Kidney (tissue), 13 donors: ENCODE measurements at regions not wholly inside any gene's neighbourhood (a gene's known extent, or its start where the extent isn't known, plus 50 kb on each side); places are given as distances from the start of the nearest gene placed in this dataset.

Experiments used
- DNase-seq, 5 donors: peaks; one replicate each; pipeline ENCODE4 v3.0.0-alpha.2; 2013 to 2020
- FAIRE-seq: peaks from 2 replicates; lab custom pipeline; 2012; peaks lifted over from hg19 to GRCh38; lab: Jason Lieb, UNC
- H3K27ac ChIP-seq, 2 donors: one replicate each; pipeline ENCODE4 v1.7.0; 2013; ENCODE audit warnings: low read depth in 2 of 2, low read length in 2 of 2, inconsistent platforms in 1 of 2
- H3K27me3 ChIP-seq: one replicate; pipeline ENCODE4 v1.7.1; 2013; ENCODE audit warnings: low read length, inconsistent platforms; ENCODE audit not compliant: control insufficient read depth, insufficient read depth
- H3K36me3 ChIP-seq, 3 donors: one replicate each; pipeline versions ENCODE4 v1.7.0 to v1.7.1; 2013; ENCODE audit warnings: low read length in 3 of 3, control low read depth in 1 of 3, inconsistent platforms in 1 of 3; ENCODE audit not compliant: insufficient read depth in 3 of 3, control insufficient read depth in 2 of 3
- H3K4me1 ChIP-seq, 3 donors: one replicate each; pipeline versions ENCODE4 v1.7.0 to v1.7.1; 2013; ENCODE audit warnings: low read length in 3 of 3, inconsistent platforms in 1 of 3, low read depth in 1 of 3; ENCODE audit not compliant: control insufficient read depth in 2 of 3, insufficient read depth in 2 of 3
- H3K4me3 ChIP-seq, 3 donors: one replicate each; pipeline versions ENCODE4 v1.7.0 to v1.8.1; 2013; ENCODE audit warnings: low read length in 3 of 3, control low read depth in 1 of 3, inconsistent platforms in 1 of 3
- H3K9ac ChIP-seq, 3 donors: one replicate each; pipeline versions ENCODE4 v1.7.0 to v1.7.1; 2013; ENCODE audit warnings: low read length in 3 of 3, control low read depth in 1 of 3, inconsistent platforms in 1 of 3
- H3K9me3 ChIP-seq, 3 donors: one replicate each; pipeline versions ENCODE4 v1.7.0 to v1.7.1; 2013; ENCODE audit warnings: low read length in 3 of 3, control low read depth in 1 of 3, inconsistent platforms in 1 of 3; ENCODE audit not compliant: control insufficient read depth in 2 of 3, insufficient read depth in 1 of 3
- intact Hi-C: fragments of 100-400 bp; cut with DNase I; formaldehyde crosslinking; loops from one replicate; pipeline ENCODE4 v1.11.1; 2022
- TF ChIP-seq, protein P1 (sequence below): IDR thresholded peaks from 3 replicates; pipeline ENCODE4 v1.5.1; 2012; ENCODE audit warnings: mild to moderate bottlenecking, moderate library complexity, borderline replicate concordance; ENCODE audit not compliant: insufficient read depth; ENCODE audit errors: extremely low read depth
- donor health status: control.
- donor health status: control.
- donor health status: control.
- donor health status: control.
- donor health status: control.
- donor health status: DM: yes; HTN: yes; CAD: no.
- donor health status: Normal renal cell carcinoma (clear cell type).

- intact Hi-C loops, result no loop called here
- TF ChIP-seq, protein P1, sequence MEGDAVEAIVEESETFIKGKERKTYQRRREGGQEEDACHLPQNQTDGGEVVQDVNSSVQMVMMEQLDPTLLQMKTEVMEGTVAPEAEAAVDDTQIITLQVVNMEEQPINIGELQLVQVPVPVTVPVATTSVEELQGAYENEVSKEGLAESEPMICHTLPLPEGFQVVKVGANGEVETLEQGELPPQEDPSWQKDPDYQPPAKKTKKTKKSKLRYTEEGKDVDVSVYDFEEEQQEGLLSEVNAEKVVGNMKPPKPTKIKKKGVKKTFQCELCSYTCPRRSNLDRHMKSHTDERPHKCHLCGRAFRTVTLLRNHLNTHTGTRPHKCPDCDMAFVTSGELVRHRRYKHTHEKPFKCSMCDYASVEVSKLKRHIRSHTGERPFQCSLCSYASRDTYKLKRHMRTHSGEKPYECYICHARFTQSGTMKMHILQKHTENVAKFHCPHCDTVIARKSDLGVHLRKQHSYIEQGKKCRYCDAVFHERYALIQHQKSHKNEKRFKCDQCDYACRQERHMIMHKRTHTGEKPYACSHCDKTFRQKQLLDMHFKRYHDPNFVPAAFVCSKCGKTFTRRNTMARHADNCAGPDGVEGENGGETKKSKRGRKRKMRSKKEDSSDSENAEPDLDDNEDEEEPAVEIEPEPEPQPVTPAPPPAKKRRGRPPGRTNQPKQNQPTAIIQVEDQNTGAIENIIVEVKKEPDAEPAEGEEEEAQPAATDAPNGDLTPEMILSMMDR, result no peak
- FAIRE-seq (no peak), DNase-seq (no peak)
- H3K27me3 ChIP-seq, result no peaks in the 10 kb centered on the region
- H3K27ac ChIP-seq, result no peak overlapping the region
- no peaks in the 10 kb centered on the region for H3K4me1 ChIP-seq
- peaks cover 0 to 2% (median 0%) of the 10 kb centered on the region in 3 donors for H3K9me3 ChIP-seq
- H3K9ac ChIP-seq, result no peak overlapping the region
- no peak overlapping the region for H3K4me3 ChIP-seq
- H3K36me3 ChIP-seq, result no peaks in the 10 kb centered on the region
Measured at GRCh38 chr6:6863970-6864639, 243.7 kb upstream of the RREB1 start.

GRCh38 chr6:6865611-6866010, 242.2 kb upstream of the RREB1 start:
- Histone ChIP-seq H3K4me1 (no peaks in the 10 kb centered on the region), H3K9me3 (peaks cover 0 to 2% (median 0%) of the 10 kb centered on the region in 3 donors), H3K27me3 (no peaks in the 10 kb centered on the region), H3K27ac (no peak overlapping the region), H3K36me3 (no peaks in the 10 kb centered on the region), H3K9ac (no peak overlapping the region), H3K4me3 (no peak overlapping the region)
- intact Hi-C loops, result no loop called here
- TF ChIP-seq, protein P1, result no peak
- FAIRE-seq (no peak), DNase-seq (no peak)

DNA sequence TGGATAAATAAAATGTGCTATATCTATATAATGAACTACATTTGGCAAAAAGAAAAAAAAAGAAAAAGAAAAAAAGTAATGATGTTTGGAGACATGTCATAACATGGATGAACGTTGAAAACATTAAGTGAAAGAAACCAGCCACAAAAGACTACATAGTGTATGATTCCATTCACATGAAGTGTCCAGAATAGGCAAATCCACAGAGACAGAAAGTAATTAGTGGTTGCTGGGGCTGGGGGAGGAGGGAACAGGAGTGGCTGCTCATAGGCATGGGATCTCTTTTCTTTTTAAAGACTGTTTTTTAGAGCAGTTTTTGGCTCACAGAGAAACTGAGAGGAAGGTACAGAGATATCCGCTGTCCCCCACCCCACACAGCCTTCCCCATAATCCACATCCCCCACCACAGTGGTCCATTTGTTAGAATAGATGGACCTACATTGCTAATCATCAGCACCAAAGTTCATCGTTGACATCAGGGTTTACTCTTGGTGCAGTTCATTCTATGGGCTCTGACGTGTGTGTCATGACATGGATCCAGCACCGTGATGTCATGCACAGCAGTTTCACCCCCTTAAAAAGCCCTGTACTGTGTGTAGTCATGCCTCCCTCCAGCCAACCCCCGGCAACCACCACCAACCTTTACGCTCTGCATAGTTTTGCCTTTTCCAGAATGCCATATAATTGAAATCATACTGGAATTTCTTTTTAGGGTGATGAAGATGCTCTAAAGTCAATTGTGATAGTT, 240.9 kb upstream of the RREB1 start:
- H3K9me3 ChIP-seq, result peaks cover 0 to 2% (median 0%) of the 10 kb centered on the region in 3 donors
- no peak overlapping the region for H3K27ac ChIP-seq
- no peak for FAIRE-seq
- H3K9ac ChIP-seq, result no peak overlapping the region
- H3K36me3 ChIP-seq, result no peaks in the 10 kb centered on the region
- intact Hi-C loops, result no loop called here
- no peak overlapping the region for H3K4me3 ChIP-seq
- no peaks in the 10 kb centered on the region for H3K4me1 ChIP-seq
- DNase-seq, result no peak
- no peaks in the 10 kb centered on the region for H3K27me3 ChIP-seq
- TF ChIP-seq, protein P1, result no peak
